ENCODE measurements at regions not wholly inside any gene's neighbourhood (a gene's known extent, or its start where the extent isn't known, plus 50 kb on each side); places are given as distances from the start of the nearest gene placed in this dataset.

GRCh38 chr11:92789761-92790160 lies 179.7 kb upstream of the MTNR1B start:
- Histone ChIP-seq H3K4me3 (no peak overlapping the region), H3K36me3 (no peaks in the 10 kb centered on the region), H3K27me3 (no peaks in the 10 kb centered on the region), H3K9me3 (no peaks in the 10 kb centered on the region), H3K4me1 (ENCODE audit: insufficient read depth) (no peaks in the 10 kb centered on the region), H3K27ac (no peak overlapping the region)
- intact Hi-C loops (cut with DNase I): no loop called here
- WGBS, 3 donors: 73 to 79% (median 77%) methylated on average over 9 of the region's 9 CpGs
- TF ChIP-seq, protein P1, sequence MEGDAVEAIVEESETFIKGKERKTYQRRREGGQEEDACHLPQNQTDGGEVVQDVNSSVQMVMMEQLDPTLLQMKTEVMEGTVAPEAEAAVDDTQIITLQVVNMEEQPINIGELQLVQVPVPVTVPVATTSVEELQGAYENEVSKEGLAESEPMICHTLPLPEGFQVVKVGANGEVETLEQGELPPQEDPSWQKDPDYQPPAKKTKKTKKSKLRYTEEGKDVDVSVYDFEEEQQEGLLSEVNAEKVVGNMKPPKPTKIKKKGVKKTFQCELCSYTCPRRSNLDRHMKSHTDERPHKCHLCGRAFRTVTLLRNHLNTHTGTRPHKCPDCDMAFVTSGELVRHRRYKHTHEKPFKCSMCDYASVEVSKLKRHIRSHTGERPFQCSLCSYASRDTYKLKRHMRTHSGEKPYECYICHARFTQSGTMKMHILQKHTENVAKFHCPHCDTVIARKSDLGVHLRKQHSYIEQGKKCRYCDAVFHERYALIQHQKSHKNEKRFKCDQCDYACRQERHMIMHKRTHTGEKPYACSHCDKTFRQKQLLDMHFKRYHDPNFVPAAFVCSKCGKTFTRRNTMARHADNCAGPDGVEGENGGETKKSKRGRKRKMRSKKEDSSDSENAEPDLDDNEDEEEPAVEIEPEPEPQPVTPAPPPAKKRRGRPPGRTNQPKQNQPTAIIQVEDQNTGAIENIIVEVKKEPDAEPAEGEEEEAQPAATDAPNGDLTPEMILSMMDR (IDR thresholded peaks at IDR 0.05): no peak
- no peak for TF ChIP-seq EP300 (IDR thresholded peaks at IDR 0.05)
- no peak for TF ChIP-seq POLR2A (IDR thresholded peaks at IDR 0.05)
- no peak for DNase-seq

GRCh38 chr11:92790366-92790765 lies 179.1 kb upstream of the MTNR1B start:
- H3K4me3 ChIP-seq: no peak overlapping the region
- H3K27ac ChIP-seq: no peak overlapping the region
- H3K9me3 ChIP-seq: no peaks in the 10 kb centered on the region
- no peaks in the 10 kb centered on the region for H3K27me3 ChIP-seq
- no peak for DNase-seq
- WGBS, 3 donors: 6 to 25% (median 15%) methylated on average over 1 of the region's 1 CpG
- intact Hi-C loops (cut with DNase I): no loop called here
- TF ChIP-seq, protein P1 (IDR thresholded peaks at IDR 0.05): no peak
- TF ChIP-seq EP300 (IDR thresholded peaks at IDR 0.05) (no peak), POLR2A (IDR thresholded peaks at IDR 0.05) (no peak)
- no peaks in the 10 kb centered on the region for H3K36me3 ChIP-seq
- no peaks in the 10 kb centered on the region for H3K4me1 ChIP-seq (ENCODE audit: insufficient read depth)

GRCh38 chr11:92790926-92791616 lies 178.4 kb upstream of the MTNR1B start:
- H3K27me3 ChIP-seq: no peaks in the 10 kb centered on the region
- H3K4me1 ChIP-seq (ENCODE audit: insufficient read depth): no peaks in the 10 kb centered on the region
- intact Hi-C loops (cut with DNase I): no loop called here
- H3K4me3 ChIP-seq: no peak overlapping the region
- H3K36me3 ChIP-seq: no peaks in the 10 kb centered on the region
- no peak overlapping the region for H3K27ac ChIP-seq
- DNase-seq: no peak
- H3K9me3 ChIP-seq: no peaks in the 10 kb centered on the region
- TF ChIP-seq, protein P1 (IDR thresholded peaks at IDR 0.05): no peak
- TF ChIP-seq EP300 (IDR thresholded peaks at IDR 0.05): no peak
- no peak for TF ChIP-seq POLR2A (IDR thresholded peaks at IDR 0.05)

DNA sequence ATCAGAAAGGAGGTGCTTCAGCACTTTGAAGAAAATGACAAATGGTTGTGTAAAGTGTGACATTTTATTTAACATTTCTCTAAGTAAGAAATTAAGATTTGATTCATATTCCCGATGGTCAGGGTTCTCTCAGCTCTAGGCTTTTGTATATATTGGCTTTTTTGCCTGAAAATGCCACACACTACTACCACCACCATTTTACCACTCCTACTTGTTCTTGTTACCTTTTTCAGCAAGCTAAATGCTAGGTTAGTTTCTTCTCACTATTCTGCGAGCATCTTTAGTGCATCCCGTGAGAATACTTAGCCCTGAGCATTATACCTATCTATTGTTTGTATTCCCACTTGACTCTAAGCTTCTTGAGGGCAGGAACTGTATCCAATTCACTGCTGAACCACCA lies 177.6 kb upstream of the MTNR1B start:
- TF ChIP-seq EP300 (IDR thresholded peaks at IDR 0.05) (no peak), POLR2A (IDR thresholded peaks at IDR 0.05) (no peak)
- TF ChIP-seq, protein P1 (IDR thresholded peaks at IDR 0.05): no peak
- Histone ChIP-seq H3K36me3 (no peaks in the 10 kb centered on the region), H3K27me3 (no peaks in the 10 kb centered on the region), H3K4me3 (no peak overlapping the region), H3K27ac (no peak overlapping the region), H3K9me3 (no peaks in the 10 kb centered on the region), H3K4me1 (ENCODE audit: insufficient read depth) (no peaks in the 10 kb centered on the region)
- DNase-seq: no peak
- intact Hi-C loops (cut with DNase I): no loop called here
- 91 to 94% (median 92%) methylated on average over 3 of the region's 3 CpGs for WGBS, 3 donors
